Fibroblast of lung (primary cell): ENCODE measurements at regions not wholly inside any gene's neighbourhood (a gene's known extent, or its start where the extent isn't known, plus 50 kb on each side); places are given as distances from the start of the nearest gene placed in this dataset.

Source experiments
- DNase-seq, 2 donors: peaks; one replicate each; pipeline versions ENCODE4 v3.0.0 to v3.0.0-alpha.2; 2010; ENCODE audit warnings: low read depth in 2 of 2
- H2AFZ ChIP-seq: 2 replicates; pipeline ENCODE4 v1.5.1; 2012; ENCODE audit warnings: low read length, control low read depth, inconsistent platforms
- H3K27ac ChIP-seq: 2 replicates; pipeline ENCODE4 v1.5.1; 2011; ENCODE audit warnings: low read length, control low read depth; ENCODE audit not compliant: insufficient read depth
- H3K27me3 ChIP-seq: 2 replicates; pipeline ENCODE4 v1.5.1; 2011; ENCODE audit warnings: mild to moderate bottlenecking, low read length; ENCODE audit not compliant: control insufficient read depth, insufficient read depth
- H3K36me3 ChIP-seq: 2 replicates; pipeline ENCODE4 v1.5.1; 2011; ENCODE audit warnings: low read length; ENCODE audit not compliant: control insufficient read depth, insufficient read depth
- H3K4me1 ChIP-seq: 2 replicates; pipeline ENCODE4 v1.5.1; 2011; ENCODE audit warnings: low read length; ENCODE audit not compliant: control insufficient read depth, insufficient read depth; ENCODE audit errors: extremely low read depth
- H3K4me2 ChIP-seq: 2 replicates; pipeline ENCODE4 v1.5.1; 2011; ENCODE audit warnings: low read length, control low read depth; ENCODE audit not compliant: insufficient read depth; ENCODE audit errors: extremely low read depth
- H3K4me3 ChIP-seq, 4 experiments: fragments of 200-600 bp in 1 of 4; sonication (generic) in 1 of 4; replicated peaks in 1 of 4; 2 replicates each; pipeline ENCODE4 v1.5.1; 2011 to 2016; ENCODE audit warnings: low read length in 4 of 4, low read depth in 3 of 4, mild to moderate bottlenecking in 3 of 4, control low read depth in 2 of 4, inconsistent platforms in 1 of 4, mixed read lengths in 1 of 4; ENCODE audit not compliant: insufficient read depth in 1 of 4; ENCODE audit errors: control extremely low read depth in 1 of 4
- H3K79me2 ChIP-seq: 2 replicates; pipeline ENCODE4 v1.5.1; 2012; ENCODE audit warnings: mild to moderate bottlenecking, low read length, inconsistent platforms; ENCODE audit not compliant: control insufficient read depth, insufficient read depth
- H3K9ac ChIP-seq: 2 replicates; pipeline ENCODE4 v1.5.1; 2011; ENCODE audit warnings: mild to moderate bottlenecking, low read length, control low read depth; ENCODE audit not compliant: insufficient read depth
- H3K9me3 ChIP-seq: 2 replicates; pipeline ENCODE4 v1.5.1; 2012; ENCODE audit warnings: low read depth, low read length; ENCODE audit not compliant: control insufficient read depth, insufficient read depth
- H4K20me1 ChIP-seq: 2 replicates; pipeline ENCODE4 v1.5.1; 2011; ENCODE audit warnings: low read length; ENCODE audit not compliant: control insufficient read depth, insufficient read depth; ENCODE audit errors: extremely low read depth
- EZH2 ChIP-seq: IDR thresholded peaks from 2 replicates; pipeline ENCODE4 v1.5.1; 2012; ENCODE audit warnings: low read length, control low read depth, mild to moderate bottlenecking; ENCODE audit errors: missing control alignments
- TF ChIP-seq, protein P1 (sequence below), 2 donors: IDR thresholded peaks in 1 of 2; conservative IDR thresholded peaks in 1 of 2; 1 replicate in 1 of 2; 2 replicates in 1 of 2; pipeline ENCODE4 v1.5.1; 2011 to 2012; ENCODE audit warnings: low read length in 2 of 2, control low read depth in 1 of 2, inconsistent platforms in 1 of 2, low read depth in 1 of 2, mild to moderate bottlenecking in 1 of 2

DNA sequence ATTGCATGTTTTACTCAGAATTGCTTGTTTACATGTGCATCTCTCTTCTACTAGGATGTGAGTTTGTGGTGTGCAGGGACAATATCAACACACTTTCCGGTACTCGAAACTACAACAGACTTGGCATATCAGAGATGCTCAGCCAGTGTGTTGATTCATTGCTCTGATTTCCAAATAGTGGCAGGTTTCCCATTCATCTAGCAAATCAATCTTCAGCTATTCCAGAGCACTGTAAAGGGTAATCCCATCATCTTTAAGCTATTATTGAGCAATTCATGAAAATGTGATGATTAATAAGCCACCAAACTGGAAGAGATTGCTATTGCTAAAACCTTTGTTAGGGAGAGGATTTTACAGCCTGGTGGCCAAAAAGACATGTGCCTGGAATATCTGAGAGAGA, 574.2 kb upstream of the CPEB2 start:
- Histone ChIP-seq H3K9me3 (no peaks in the 10 kb centered on the region), H3K79me2 (no peaks in the 10 kb centered on the region), H4K20me1 (no peaks in the 10 kb centered on the region), H3K27ac (no peak overlapping the region), H3K27me3 (no peaks in the 10 kb centered on the region), H3K4me2 (no peak overlapping the region), H3K4me3 (no peak overlapping the region), H3K36me3 (no peaks in the 10 kb centered on the region), H3K4me1 (no peaks in the 10 kb centered on the region), H2AFZ (no peak overlapping the region), H3K9ac (no peak overlapping the region)
- TF ChIP-seq, protein P1, sequence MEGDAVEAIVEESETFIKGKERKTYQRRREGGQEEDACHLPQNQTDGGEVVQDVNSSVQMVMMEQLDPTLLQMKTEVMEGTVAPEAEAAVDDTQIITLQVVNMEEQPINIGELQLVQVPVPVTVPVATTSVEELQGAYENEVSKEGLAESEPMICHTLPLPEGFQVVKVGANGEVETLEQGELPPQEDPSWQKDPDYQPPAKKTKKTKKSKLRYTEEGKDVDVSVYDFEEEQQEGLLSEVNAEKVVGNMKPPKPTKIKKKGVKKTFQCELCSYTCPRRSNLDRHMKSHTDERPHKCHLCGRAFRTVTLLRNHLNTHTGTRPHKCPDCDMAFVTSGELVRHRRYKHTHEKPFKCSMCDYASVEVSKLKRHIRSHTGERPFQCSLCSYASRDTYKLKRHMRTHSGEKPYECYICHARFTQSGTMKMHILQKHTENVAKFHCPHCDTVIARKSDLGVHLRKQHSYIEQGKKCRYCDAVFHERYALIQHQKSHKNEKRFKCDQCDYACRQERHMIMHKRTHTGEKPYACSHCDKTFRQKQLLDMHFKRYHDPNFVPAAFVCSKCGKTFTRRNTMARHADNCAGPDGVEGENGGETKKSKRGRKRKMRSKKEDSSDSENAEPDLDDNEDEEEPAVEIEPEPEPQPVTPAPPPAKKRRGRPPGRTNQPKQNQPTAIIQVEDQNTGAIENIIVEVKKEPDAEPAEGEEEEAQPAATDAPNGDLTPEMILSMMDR (conservative IDR thresholded peaks at IDR 0.05 in 1 of 2, IDR thresholded peaks at IDR 0.05 in 1 of 2; ENCODE audit: low read depth in 1 of 2, low read length in 2 of 2), result no peak
- no peak for TF ChIP-seq EZH2
- no peak for DNase-seq

DNA sequence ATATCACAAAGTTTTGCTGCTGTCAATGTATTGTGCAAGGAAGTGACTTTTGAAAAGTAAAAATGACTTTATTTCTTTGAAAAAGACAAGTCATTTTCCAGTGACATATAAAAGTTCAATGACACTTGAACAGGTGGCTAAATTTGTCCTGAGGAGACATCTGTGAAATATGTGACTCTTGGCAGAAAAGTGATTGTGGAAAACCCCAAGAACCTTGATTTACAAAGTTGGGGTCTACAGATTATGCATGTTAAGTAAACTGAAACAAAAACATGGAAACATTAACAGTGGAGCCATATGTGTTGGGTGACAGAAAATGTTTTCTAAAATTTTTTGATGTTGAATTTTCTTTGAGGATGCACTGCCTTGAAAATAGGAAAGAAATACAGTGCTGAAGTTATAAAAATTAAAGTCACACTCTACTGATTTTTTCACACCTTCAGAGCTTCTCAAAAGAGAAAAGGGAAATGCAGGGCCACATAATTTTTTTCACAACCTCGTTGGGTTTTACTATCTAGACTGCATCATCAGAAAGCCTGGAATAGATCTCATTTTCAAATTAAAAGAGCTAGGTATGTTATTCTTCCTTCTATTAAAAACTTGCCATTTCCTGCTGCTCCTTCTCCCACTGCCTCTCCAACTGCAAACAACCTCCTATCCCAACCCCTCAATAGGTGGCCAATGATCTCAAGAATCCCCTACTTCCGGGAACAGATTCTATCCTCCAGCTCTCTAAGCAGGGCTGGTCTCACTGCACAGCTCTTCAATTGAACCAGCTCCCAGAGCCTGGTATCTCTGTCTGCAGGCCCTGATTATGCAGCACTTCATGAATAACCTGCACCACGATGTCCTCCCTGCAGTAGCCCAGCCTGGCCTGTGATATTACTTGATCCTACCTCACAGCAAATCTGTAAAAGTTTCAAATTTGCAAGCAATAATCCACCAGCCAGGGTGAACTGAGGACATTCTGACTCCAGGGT, 570.8 kb upstream of the CPEB2 start:
- TF ChIP-seq, protein P1 (conservative IDR thresholded peaks at IDR 0.05 in 1 of 2, IDR thresholded peaks at IDR 0.05 in 1 of 2; ENCODE audit: low read depth in 1 of 2, low read length in 2 of 2), result no peak
- TF ChIP-seq EZH2, result no peak
- Histone ChIP-seq H3K79me2 (no peaks in the 10 kb centered on the region), H3K27ac (no peak overlapping the region), H4K20me1 (no peaks in the 10 kb centered on the region), H3K4me2 (no peak overlapping the region), H3K4me1 (no peaks in the 10 kb centered on the region), H3K36me3 (no peaks in the 10 kb centered on the region), H3K9me3 (no peaks in the 10 kb centered on the region), H3K27me3 (no peaks in the 10 kb centered on the region), H3K9ac (no peak overlapping the region), H3K4me3 (no peak overlapping the region), H2AFZ (no peak overlapping the region)
- no peak for DNase-seq

DNA sequence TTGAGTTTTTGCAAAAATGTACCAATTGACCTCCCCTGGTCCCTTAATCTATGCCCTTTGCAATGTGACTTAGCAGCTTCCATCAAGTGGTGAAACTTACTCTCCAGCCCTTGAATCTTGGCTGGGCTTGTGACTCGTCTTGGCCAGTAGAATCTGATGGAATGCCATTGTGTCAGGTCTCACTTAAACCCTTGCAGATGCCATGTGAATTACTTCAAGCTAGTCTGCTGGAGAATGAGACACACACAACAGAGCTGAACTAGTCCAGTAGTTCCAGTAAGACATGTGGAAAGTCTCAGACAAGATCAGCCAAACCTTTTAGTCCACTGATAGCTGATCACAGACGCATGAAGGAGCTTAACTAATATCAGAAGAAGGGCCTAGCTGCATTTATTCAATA, 567.8 kb upstream of the CPEB2 start:
- Histone ChIP-seq H3K4me1 (no peaks in the 10 kb centered on the region), H3K4me3 (no peak overlapping the region), H3K36me3 (no peaks in the 10 kb centered on the region), H3K9me3 (no peaks in the 10 kb centered on the region), H3K27ac (no peak overlapping the region), H3K79me2 (no peaks in the 10 kb centered on the region), H3K4me2 (no peak overlapping the region), H2AFZ (no peak overlapping the region), H4K20me1 (no peaks in the 10 kb centered on the region), H3K9ac (no peak overlapping the region), H3K27me3 (no peaks in the 10 kb centered on the region)
- DNase-seq, result no peak
- TF ChIP-seq, protein P1 (conservative IDR thresholded peaks at IDR 0.05 in 1 of 2, IDR thresholded peaks at IDR 0.05 in 1 of 2; ENCODE audit: low read depth in 1 of 2, low read length in 2 of 2), result no peak
- TF ChIP-seq EZH2, result no peak
